ENCODE measurements at regions not wholly inside any gene's neighbourhood (a gene's known extent, or its start where the extent isn't known, plus 50 kb on each side); places are given as distances from the start of the nearest gene placed in this dataset.

- no peaks in the 10 kb centered on the region for H3K9me3 ChIP-seq (ENCODE audit: control insufficient read depth, low read length)
- no peak overlapping the region for H3K9ac ChIP-seq
- H3K27me3 ChIP-seq (ENCODE audit: control insufficient read depth, insufficient read depth, low read length), result no peaks in the 10 kb centered on the region
- no peak overlapping the region for H3K4me2 ChIP-seq (ENCODE audit: low read length)
- peaks cover 40% of the 10 kb centered on the region for H3K79me2 ChIP-seq
- H3K36me3 ChIP-seq (ENCODE audit: control insufficient read depth, insufficient read depth, low read length), result no peaks in the 10 kb centered on the region
- peak; percentile 5 for TF ChIP-seq CTCF (IDR thresholded peaks at IDR 0.05)
- no peak overlapping the region for H3K27ac ChIP-seq
- H3K4me3 ChIP-seq (ENCODE audit: low read depth, low read length), result no peak overlapping the region
- H3K4me1 ChIP-seq, result peaks cover 7% of the 10 kb centered on the region
- H2AFZ ChIP-seq, result no peak overlapping the region
Observed at GRCh38 chr3:56987238-56987895, 73.1 kb upstream of the SPATA12 start.

GRCh38 chr3:56986347-56986746, 74.1 kb upstream of the SPATA12 start:
- Histone ChIP-seq H3K4me1 (peaks cover 7% of the 10 kb centered on the region), H3K27me3 (ENCODE audit: control insufficient read depth, insufficient read depth, low read length) (no peaks in the 10 kb centered on the region), H2AFZ (no peak overlapping the region), H3K4me2 (ENCODE audit: low read length) (no peak overlapping the region), H3K79me2 (peaks cover 41% of the 10 kb centered on the region), H3K36me3 (ENCODE audit: control insufficient read depth, insufficient read depth, low read length) (no peaks in the 10 kb centered on the region), H3K9ac (no peak overlapping the region), H3K9me3 (ENCODE audit: control insufficient read depth, low read length) (no peaks in the 10 kb centered on the region), H3K4me3 (ENCODE audit: low read depth, low read length) (no peak overlapping the region), H3K27ac (no peak overlapping the region)
- TF ChIP-seq CTCF (IDR thresholded peaks at IDR 0.05), result no peak

DNA sequence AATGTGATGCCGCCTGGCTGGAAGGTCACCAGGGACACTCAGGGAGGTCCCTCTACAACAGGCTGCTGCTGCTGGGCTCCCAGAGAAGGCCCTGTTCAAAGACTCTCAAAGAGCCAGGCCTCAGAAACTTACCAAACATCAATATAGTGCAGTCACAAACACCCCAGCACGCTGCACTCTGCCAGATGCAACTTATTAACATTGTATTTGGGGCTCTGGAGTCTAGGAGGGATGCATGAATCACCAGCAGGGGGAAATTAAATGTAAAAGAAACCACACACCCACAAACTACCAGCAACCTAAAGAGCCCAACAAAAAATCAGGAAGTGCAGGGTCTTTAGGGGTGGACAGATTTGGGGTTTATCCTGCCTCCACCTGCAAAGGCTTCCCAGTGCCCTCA, 74.6 kb upstream of the SPATA12 start:
- no peak overlapping the region for H3K27ac ChIP-seq
- no peak overlapping the region for H3K9ac ChIP-seq
- no peak overlapping the region for H2AFZ ChIP-seq
- no peaks in the 10 kb centered on the region for H3K27me3 ChIP-seq (ENCODE audit: control insufficient read depth, insufficient read depth, low read length)
- no peaks in the 10 kb centered on the region for H3K36me3 ChIP-seq (ENCODE audit: control insufficient read depth, insufficient read depth, low read length)
- TF ChIP-seq CTCF (IDR thresholded peaks at IDR 0.05), result no peak
- peaks cover 7% of the 10 kb centered on the region for H3K4me1 ChIP-seq
- H3K9me3 ChIP-seq (ENCODE audit: control insufficient read depth, low read length), result no peaks in the 10 kb centered on the region
- H3K4me2 ChIP-seq (ENCODE audit: low read length), result no peak overlapping the region
- no peak overlapping the region for H3K4me3 ChIP-seq (ENCODE audit: low read depth, low read length)
- peaks cover 39% of the 10 kb centered on the region for H3K79me2 ChIP-seq

GRCh38 chr3:56985460-56985859, 75.0 kb upstream of the SPATA12 start:
- TF ChIP-seq CTCF (IDR thresholded peaks at IDR 0.05), result no peak
- no peak overlapping the region for H3K9ac ChIP-seq
- no peaks in the 10 kb centered on the region for H3K9me3 ChIP-seq (ENCODE audit: control insufficient read depth, low read length)
- no peak overlapping the region for H2AFZ ChIP-seq
- peaks cover 35% of the 10 kb centered on the region for H3K79me2 ChIP-seq
- H3K27ac ChIP-seq, result no peak overlapping the region
- no peaks in the 10 kb centered on the region for H3K36me3 ChIP-seq (ENCODE audit: control insufficient read depth, insufficient read depth, low read length)
- H3K4me1 ChIP-seq, result peaks cover 7% of the 10 kb centered on the region
- H3K4me3 ChIP-seq (ENCODE audit: low read depth, low read length), result no peak overlapping the region
- no peaks in the 10 kb centered on the region for H3K27me3 ChIP-seq (ENCODE audit: control insufficient read depth, insufficient read depth, low read length)
- no peak overlapping the region for H3K4me2 ChIP-seq (ENCODE audit: low read length)

DNA sequence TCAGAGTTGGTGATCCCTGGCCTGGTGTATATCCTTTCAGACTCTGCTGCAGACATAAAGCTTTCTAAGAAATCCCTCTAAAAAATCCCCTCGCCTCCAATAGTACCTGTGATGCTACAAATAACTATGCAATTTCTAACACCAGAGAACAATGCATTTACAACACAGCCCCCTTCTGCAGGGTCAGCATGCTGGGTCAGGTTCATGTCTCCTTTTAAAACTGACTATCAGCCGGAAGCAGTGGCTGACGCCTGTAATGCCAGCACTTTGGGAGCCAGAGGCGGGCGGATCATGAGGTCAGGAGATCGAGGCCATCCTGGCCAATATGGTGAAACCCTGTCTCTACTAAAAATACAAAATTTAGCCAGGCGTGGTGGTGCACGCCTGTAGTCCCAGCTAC, 77.0 kb upstream of the SPATA12 start:
- Histone ChIP-seq H2AFZ (no peak overlapping the region), H3K36me3 (ENCODE audit: control insufficient read depth, insufficient read depth, low read length) (no peaks in the 10 kb centered on the region), H3K4me2 (ENCODE audit: low read length) (no peak overlapping the region), H3K9me3 (ENCODE audit: control insufficient read depth, low read length) (no peaks in the 10 kb centered on the region), H3K27me3 (ENCODE audit: control insufficient read depth, insufficient read depth, low read length) (no peaks in the 10 kb centered on the region), H3K27ac (no peak overlapping the region), H3K9ac (no peak overlapping the region), H3K4me1 (peaks cover under 1% of the 10 kb centered on the region), H3K79me2 (peaks cover 31% of the 10 kb centered on the region), H3K4me3 (ENCODE audit: low read depth, low read length) (no peak overlapping the region)
- TF ChIP-seq CTCF (IDR thresholded peaks at IDR 0.05), result no peak

Data from parathyroid adenoma (tissue), 2 donors.